Fibroblast of skin of right biceps (primary cell): ENCODE measurements at regions not wholly inside any gene's neighbourhood (a gene's known extent, or its start where the extent isn't known, plus 50 kb on each side); places are given as distances from the start of the nearest gene placed in this dataset.

Experiments used
- DNase-seq: peaks from one replicate; pipeline ENCODE4 v3.0.0-alpha.2; 2013

DNA sequence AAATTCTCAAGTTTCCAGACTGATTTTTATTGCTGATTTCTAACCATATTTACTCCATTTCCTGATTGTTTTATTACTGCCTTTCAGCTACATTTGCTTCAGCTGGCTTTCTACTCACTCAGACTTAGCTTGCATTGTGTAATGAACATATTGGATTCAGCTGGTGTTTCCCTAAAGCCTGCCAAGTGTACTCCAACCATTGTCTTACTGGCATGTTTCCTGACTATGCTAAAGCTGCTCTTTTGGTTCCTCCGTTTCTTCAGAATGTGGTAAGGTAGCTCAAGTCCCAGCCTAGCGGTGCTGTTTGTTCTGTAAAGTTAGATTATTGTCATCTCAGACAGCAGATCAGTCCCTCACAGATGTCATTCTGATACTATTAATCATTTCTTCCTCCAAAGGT is 53.1 kb upstream of the GLRA2 start:
- no peak for DNase-seq

DNA sequence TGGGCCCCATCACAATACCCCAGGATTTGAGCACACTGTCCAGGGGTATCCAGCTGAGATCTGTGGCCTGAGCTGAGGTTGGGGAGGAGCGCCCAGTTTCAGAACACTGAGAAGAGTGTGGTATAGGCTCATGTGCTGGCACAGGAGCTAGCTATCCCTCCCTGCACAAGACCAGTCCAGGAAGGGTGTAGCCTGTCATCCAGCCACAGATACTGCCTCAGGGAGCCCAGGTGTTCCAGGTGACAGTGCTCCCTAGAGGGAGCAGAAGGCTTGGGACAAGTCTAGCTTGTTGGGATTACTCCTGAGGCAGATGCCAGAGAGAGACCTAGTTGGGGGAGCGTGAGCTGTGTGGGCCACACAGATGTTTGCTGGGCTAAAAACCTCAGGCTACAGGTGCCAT is 79.6 kb upstream of the GLRA2 start:
- DNase-seq, result no peak

DNA sequence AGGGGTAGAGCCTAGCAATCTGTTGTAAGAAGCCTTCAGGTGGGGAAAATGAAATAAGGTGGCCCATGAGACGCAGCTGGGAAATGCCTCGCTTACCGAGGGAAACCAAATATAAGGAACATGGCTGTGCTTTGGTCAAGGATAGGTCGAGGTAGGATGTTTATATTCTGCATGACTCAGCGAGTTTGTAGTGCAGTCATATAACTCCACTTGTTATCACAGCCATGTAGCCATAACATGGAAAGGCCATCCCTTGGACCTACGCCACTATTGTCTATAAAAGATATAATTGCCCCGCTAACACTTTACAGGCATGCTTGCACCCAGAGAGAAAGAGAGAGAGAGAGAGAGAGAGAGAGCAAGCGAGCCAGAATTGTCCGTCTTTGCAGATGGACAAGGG is 80.9 kb upstream of the GLRA2 start:
- no peak for DNase-seq

DNA sequence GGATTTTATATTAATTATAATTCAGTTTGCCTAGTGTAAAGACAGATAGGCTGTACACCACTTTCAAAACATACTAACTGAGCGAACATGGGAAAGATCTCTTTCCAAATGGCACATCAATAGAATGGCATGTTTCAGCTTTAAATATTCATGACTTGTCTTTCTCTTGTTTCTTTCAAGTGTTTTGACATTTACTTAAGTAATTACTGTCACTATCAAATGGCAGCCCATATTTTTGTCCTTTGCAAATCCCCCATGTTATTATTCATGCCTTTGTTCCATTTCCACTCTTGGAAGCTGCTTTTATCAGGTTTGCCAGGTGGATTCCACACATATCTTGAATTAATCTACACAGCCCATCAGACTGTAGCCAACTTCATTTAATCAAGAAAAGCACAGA is 89.2 kb upstream of the GLRA2 start:
- no peak for DNase-seq

DNA sequence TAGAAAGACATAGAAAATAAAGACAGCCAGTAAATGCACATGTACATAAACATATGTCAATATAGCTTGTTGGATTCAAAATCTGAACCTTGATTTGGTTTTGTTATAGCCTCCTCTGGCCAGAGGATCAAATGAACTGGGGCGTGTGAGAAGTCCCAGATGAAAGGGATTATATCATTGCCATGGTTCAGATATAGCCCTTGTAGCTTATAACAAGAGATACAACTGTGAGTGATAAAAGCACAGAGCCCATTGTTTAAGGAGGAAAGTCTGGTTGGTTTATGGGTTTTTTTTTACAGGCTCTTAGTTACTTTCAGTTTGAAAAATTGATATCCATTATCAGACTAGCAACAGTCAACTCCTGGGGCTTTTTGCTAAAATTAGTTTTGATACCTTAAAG is 101.7 kb upstream of the GLRA2 start:
- no peak for DNase-seq

DNA sequence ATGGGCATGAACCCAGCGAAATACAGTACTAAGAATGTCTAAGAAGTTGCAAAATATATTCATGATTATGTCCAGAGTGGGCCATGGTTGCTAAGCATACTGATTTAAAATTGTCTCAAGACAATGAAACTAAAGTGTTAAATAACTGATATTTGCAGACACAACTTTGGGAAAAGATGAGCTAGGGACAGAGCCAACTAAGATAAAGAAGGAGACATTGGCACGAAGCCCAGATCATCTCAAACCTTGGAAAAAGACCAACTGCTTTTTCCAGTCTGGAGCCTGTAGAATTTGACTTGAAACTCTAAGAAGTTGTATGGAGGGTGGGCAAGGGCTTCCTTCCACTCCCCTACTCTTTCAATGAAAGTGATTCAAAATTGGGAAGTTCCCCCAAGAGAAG is 108.5 kb upstream of the GLRA2 start:
- no peak for DNase-seq

DNA sequence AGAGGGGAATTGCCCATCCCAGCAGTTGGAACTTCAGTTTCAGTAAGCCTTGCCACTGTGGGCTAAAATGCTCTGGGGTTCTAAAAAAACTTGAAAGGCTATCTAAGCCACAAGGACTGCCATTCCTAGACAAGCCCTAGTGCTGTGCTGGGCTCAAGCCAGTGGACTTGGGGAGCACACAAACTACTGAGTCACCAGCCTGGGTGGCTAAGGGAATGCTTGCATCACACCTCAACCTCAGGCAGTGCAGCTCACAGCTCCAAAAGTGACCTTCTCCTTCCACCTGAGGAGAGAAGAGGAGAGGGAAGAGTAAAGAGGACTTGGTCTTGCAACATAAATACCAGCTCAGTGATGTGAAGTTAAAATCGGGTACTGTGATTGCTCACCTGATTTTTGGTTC is 116.7 kb upstream of the GLRA2 start:
- no peak for DNase-seq

DNA sequence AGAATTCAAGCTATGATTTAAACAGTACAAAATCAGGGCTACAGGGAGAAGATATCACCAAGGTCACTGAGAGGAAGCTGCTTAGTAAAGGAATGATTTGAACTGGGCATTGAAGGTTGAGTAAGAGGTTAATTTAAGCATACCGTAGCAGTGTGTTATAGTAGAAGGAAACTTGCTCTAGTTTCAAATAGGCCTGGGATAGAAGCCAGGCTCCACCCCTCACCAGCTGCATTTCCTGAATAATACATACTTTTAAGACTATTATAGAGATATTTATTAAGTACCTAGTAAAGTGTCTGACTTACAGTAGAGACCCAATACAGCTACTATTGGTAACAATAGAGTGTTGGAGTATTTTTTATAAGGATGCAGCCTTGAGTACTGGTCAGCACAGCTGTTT is 118.0 kb upstream of the GLRA2 start:
- no peak for DNase-seq

DNA sequence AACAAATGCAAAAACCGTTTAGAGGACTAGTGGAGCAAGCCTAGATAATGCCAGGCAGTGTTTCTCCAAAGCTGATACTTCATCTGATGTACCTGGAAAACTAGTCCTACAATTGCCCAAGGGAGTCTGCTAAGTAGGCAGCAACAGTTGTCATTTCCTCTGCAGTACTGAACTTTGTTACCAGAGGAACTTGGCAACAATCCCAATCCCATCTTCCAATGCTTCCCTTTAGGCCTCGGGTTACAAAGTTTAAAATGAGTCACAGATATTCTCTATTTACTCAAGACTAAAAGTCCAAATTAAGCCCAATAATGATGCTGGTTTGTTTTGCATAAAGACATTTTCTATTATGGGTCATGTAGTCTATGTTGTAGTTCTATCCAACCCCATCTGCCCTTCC is 120.0 kb upstream of the GLRA2 start:
- DNase-seq, result peak; percentile 52

DNA sequence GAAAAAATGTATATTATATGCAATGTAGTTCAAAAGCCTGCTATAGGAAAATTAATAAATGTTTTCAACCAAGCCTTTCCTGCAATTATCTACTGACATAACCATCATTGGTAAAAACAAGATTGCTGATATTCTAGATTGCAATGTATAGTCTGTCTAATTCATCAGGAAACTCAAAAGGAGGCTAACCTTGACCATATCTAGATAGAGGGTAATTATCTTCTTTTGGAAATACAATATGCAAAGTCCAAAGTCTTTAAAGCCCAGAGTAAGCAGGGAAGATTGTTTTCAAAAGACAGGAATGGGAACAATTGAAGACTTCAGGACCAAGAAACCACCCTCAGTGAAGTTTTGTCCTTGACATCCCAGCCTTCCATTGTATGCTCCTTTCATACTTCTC is 123.1 kb upstream of the GLRA2 start:
- DNase-seq, result no peak

DNA sequence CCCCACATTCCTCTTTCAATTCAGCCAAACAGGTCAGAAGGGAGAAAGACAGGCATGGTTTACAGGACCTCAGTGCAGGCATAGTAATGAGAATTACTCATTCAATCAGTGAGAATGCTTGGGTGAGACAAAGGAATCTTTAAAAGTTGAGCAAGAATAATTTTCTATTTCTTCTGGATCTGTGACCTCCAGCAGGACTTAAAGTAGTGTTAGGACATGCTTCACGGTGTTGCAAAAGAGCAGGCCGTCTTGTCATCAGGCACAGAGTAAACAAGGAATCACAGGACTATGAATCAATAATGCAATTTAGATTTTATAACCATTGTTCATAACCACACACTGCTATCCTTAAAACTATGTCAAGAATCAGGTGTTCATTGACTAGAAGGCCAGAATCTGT is 130.6 kb upstream of the GLRA2 start:
- peak; percentile 40 for DNase-seq

DNA sequence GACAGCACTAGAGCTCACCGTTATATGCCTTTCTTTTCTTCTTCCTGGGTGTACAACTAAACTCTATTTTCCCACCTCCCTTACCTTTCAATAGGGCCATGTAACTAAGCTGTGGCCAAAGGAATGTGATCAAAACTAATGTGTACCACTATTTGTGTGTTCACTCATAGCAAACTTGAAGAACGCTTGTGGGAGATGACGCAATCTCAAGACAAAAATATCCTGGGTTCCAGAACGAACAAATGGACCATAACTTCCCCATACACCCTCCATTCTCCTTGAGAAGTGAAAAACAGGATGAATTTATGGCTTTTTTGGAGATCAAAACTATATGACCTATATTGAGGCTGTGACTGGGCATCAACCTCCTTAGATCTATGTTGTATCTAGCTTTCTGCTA is 139.7 kb upstream of the GLRA2 start:
- DNase-seq, result no peak

DNA sequence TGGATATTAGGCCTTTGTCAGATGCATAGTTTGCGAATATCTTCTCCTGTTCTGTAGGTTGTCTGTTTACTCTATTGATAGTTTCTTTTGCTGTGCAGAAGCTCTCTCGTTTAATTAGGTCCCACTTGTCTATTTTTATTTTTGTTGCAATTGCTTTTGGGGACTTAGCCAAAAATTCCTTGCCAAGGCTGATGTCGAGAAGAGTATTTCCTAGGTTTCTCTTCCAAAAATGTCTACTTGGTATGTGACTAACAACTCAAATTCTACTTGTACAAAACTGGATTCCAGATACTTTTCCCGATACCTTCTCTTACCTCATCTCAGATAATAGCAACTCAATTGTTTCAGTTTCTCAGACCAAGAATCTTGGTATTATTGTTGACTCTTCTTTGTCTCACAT is 142.4 kb upstream of the GLRA2 start:
- DNase-seq, result no peak

DNA sequence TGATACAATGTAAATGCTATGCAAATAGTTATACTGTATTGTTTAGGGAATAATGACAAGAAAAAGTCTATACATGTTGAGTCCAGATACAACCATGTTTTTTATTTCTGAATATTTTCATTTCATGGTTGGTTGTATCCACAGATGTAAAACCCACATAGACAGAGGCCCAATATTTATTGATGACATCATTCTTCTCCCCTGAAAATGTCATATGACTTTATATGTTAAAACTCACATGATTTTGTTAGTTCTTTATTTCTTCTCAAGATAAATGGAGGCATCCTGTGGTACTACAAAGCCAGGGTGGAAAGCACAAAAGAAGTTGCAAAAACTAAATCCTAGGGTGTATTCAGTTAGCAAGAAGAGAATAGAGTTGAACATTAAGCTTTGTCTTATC is 149.3 kb upstream of the GLRA2 start:
- DNase-seq, result no peak

DNA sequence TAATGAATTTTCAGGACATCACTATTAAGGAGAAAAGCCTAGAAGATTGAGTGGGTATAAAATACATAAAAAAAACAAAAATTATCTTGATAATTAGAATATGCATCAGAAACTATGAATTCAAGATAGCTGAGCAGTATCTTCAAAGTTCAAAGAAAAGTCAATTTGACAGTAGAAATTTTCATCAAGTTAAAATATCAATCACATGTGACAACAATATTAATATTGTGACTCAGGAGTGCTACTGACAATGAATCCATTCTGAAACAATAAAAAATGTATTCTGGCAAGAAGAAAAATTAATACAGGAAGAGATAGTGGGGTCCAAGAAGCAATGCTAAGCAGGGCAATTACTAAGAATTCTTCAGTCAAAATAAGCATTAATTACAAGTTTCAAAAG is 151.9 kb upstream of the GLRA2 start:
- DNase-seq, result no peak

DNA sequence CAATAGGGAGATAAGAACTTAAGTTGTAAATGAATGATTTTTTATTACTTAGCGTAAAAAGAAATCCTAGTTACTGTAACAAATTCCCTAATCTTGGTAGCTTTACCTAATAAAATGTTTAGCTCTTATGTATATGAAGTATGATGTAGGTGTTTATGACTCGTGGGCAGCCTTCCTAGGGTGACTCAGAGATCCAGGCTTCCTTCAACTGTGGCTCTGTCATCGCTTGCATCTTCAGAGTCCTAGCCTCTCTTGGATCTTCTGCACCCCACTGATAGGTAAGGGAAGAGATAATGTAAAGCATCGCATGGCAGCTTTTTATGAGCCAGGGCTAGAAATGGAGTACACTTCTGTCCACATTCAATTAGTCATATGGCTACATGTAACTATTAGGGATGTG is 165.6 kb upstream of the GLRA2 start:
- DNase-seq, result peak; percentile 65

DNA sequence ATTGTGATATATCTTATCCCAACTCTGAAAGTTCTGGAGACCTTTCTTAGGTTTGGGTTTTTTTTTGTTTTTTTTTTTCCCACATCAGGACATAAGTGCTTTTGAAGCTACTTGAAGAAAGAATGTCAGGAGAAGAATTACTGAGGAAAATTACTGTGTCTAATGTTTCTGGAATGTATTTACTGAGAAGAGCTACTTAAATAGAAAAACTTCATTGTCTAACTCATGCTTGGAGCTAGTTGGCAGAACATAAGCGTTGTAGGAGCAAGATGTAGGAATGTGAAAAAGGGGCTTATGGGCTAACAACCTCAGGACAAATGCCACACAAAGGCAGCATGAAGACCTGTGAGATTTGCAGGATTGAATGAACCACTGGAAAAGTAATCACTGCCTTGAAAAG is 166.6 kb upstream of the GLRA2 start:
- DNase-seq, result peak; percentile 76

DNA sequence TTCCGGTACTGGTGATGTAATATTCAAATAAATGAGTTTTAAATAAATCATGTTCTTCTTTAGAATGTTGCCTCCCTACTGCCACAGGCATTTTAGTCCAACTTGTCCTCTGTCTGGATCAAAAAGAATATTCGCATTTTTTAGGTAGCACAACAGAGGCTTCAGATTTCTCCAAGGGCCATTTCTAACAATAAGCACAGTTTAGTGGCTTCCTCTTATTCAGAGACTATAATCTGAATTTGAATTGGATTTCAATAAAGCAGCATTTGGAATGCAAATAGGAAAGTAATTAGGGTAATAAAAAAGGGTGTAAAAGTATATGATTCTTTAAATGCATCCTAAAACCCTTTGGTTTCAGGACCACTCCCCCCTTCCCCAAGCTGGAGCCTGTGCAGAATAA is 167.9 kb upstream of the GLRA2 start:
- DNase-seq, result no peak

DNA sequence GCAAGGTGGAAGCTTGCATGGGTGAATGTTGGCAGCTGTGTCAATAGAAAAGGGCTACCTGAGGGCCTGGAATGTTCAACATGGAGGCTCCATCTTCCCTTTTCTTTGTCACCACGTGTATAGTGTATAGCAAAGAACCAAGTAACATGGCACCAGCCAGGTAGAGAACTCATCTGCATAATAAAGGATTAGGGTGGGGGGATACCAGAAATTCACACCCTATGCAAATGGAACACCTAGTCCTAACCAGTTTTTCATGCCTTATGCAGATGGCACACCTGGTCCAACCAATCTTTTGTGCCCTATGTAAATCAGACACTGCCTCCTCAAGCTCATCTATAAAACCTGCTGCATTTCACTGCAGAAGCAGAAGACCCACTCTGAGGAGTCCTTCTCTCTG is 169.6 kb upstream of the GLRA2 start:
- no peak for DNase-seq

DNA sequence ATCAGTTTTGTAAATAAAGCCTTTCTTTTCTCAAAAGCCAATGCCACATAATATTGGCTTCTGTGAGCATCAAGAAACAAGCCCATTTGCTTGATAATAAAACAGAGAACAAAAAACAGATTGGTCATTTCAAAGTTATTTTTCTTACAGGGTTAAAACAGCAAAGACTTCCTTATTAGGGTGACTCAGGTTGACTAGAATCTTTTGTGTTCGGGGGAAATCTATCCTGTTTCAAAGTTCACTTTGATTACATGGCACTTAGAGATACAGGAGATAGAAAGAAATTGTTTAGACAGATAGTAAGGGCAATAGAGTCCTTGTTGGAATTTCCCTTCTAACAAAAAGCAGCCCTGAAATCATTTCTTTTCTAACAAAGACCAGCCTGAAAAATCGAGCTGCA is 170.0 kb upstream of the GLRA2 start:
- DNase-seq, result no peak

DNA sequence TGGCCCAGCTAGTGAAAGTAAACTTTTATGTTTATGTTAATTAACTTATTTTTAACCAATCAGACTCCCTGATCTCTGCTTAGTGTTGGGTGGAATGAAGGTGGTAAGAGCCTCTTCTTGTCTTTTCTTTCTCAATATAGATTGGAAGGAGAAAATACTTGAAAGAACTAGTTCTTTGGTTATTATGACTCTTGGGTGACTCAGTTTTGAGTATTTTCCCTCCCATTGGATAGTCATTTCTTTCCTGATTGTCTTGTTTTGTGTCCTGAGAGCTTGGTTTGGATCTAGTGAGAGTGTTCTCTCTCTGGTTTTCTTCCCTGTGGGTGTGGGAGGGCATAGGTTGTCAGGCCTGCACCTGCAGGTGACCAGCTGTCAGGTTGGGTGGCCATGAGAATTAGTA is 172.0 kb upstream of the GLRA2 start:
- DNase-seq, result peak; percentile 37

DNA sequence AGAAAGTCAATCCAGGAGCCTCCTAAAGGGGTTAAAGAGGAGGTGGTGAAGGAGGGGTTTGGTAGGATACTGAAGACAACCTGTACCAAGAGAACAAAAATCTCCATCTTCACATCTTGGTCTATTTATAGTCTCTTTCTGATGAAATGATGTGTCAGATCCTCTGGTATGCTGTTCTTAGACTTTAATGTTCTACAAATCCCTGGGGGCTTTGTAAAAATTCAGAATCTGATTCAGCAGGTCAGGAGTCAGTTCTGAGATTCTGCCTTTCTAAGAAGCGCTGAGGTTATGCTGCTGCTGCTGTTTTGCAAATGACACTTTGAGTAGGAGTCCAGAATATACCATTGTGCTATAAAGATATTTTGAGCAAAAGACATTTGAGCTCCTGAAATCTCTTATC is 172.9 kb upstream of the GLRA2 start:
- DNase-seq, result peak; percentile 91

DNA sequence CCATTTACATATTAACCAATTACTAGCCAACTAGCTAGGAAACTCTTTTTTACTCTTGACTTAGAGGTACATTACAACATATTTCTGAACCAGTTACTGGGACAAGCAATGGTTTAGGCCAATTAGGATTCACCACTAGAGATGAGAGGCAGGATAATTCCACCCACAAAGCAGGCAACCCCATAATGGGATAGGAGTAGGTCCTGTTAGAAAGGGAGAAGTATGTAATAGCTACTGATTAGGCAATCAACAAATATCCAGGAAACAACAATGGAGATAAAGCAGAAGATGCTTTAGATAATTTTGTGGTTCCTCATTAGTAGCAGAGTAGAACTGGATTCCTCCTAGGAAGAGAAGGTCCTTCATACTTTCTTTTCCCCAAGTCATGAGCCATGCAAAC is 173.8 kb upstream of the GLRA2 start:
- peak; percentile 35 for DNase-seq

DNA sequence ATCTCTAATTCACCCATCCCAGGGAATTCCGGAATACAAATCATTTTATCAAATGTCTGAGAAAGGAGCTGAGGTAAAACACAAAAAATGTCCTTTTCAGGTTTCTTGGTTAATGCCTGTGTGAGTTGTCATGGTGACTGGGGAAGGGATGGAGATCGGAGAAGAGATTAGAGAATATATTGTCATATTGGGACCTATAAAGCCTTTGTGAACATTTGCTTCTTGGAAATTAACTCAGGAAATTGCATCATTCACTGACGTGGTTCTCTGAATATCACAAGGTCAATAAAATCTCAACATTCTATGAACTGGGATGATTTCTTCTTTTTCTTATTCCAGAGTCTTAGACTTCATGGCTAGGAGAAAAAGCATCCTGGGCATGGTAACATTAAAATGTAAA is 174.8 kb upstream of the GLRA2 start:
- DNase-seq, result peak; percentile 85

DNA sequence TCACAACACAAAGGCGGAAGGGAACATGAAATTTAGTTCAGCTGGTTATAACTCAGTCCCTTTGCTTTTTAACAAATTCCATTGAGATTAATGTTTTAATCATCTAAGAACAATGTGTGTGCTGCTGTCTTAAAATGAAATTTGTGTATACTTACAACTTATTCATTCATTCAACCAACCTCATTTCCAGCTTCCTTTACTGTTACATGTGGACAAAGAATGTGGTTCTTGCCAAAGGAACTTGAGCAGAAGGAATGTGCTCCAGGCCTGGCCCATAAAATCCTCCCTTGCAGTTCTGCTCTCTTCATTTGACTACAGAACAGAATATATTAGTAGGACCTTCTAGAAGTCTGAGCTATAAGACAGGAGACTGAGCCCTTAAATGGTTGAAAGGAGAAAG is 176.8 kb upstream of the GLRA2 start:
- DNase-seq, result peak; percentile 72

DNA sequence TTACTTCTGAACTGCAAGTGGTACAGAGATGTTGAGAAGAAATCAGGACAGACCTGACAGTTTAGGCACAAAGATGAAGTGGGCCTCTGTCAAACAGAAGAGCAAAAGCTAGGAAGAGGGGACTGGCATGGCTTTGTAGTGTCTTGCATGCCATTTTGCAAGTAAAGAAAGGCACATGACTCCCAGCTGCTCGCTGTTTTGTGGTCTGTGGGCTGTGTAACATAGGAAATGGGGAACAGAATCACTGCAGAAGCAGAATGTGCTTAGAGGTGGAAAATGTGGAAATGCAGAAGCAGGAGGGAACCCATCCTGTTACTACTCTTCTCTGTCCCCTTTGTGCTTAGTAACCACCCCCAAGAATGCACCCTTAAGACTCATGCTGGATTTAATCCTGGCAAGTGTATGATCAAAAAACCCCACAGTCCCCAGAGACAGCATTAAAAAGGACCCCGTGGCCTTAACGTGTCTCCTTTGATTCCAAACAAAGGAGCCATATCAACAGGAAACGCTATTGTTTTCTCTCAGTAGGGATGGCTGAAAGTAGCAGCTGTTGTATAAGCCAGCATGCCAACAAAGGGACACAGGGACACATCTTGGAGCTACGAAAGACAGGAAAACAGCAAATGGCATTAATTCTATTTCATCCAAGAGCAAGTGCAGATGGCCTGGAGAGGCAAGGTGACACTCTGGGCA is 177.6 kb upstream of the GLRA2 start:
- no peak for DNase-seq
